ENCODE measurements at regions not wholly inside any gene's neighbourhood (a gene's known extent, or its start where the extent isn't known, plus 50 kb on each side); places are given as distances from the start of the nearest gene placed in this dataset.

DNA sequence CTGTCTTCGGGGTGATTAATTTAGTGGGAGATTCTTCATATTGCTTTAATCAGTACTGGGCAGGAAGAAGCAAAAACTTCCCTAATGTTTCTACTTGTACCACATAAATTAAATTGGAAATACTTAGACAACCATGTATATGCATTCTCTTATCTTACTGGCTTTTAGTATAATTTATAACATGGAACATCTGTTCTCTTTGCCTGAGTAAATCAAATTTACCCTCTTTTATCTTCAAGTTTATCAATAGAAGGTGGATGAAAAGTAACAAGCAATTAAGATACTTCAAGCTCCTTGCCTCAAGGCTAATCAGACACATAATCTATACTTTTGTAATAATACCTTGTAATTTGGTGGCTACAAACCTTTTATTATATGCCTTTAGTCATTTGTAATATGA is 274.4 kb upstream of the ARX start:
- TF ChIP-seq EP300 (IDR thresholded peaks at IDR 0.05) = no peak
- TF ChIP-seq POLR2A (IDR thresholded peaks at IDR 0.05; ENCODE audit: low read depth) = no peak
- TF ChIP-seq, protein P1, sequence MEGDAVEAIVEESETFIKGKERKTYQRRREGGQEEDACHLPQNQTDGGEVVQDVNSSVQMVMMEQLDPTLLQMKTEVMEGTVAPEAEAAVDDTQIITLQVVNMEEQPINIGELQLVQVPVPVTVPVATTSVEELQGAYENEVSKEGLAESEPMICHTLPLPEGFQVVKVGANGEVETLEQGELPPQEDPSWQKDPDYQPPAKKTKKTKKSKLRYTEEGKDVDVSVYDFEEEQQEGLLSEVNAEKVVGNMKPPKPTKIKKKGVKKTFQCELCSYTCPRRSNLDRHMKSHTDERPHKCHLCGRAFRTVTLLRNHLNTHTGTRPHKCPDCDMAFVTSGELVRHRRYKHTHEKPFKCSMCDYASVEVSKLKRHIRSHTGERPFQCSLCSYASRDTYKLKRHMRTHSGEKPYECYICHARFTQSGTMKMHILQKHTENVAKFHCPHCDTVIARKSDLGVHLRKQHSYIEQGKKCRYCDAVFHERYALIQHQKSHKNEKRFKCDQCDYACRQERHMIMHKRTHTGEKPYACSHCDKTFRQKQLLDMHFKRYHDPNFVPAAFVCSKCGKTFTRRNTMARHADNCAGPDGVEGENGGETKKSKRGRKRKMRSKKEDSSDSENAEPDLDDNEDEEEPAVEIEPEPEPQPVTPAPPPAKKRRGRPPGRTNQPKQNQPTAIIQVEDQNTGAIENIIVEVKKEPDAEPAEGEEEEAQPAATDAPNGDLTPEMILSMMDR (IDR thresholded peaks at IDR 0.05) = no peak
- TF ChIP-seq POLR2AphosphoS5 (IDR thresholded peaks at IDR 0.05) = no peak

Measured in esophagus muscularis mucosa (tissue), 4 donors.